ENCODE measurements at regions not wholly inside any gene's neighbourhood (a gene's known extent, or its start where the extent isn't known, plus 50 kb on each side); places are given as distances from the start of the nearest gene placed in this dataset.

- no peak for DNase-seq
Measured at GRCh38 chr16:48919791-48920190, 309.8 kb upstream of the N4BP1 start.

DNA sequence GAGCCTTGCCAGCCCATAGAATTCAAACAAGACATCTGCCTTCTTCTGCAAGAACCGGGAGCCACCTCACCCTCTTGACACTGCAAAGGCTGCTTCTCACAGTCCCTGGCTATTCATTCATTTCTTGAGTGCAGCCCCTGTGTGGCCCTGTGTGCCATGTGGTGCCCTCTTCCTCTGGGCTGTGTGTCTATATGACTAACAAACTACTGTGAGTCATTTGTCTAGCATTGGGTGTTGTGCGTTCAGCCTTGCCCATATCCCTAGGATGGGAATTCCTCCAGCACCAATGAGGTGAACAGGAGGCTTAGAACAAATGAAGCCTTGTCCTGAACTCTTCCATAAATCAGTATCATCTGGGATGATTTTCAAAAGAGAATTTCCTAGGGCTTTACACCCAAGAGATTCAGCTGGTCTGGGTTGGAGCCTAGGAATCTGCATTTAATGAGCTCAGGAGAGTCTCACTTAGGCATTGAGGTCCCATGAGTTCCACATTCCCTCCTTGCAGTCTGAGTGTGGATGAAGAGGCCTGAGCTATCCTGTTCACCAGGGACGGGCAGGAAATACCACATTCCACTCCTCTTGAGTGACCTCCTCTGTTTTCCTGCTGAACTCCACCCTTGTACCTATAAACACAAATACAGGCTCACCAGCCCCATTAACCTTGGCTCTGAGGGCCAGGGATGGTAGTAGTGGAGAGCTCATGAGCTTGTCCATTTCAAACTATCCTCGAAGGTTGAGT lies 308.7 kb upstream of the N4BP1 start:
- DNase-seq, result no peak

GRCh38 chr16:48916566-48916965 lies 306.6 kb upstream of the N4BP1 start:
- no peak for DNase-seq

- DNase-seq, result no peak
Measured at GRCh38 chr16:48914070-48914469, 304.1 kb upstream of the N4BP1 start.

DNA sequence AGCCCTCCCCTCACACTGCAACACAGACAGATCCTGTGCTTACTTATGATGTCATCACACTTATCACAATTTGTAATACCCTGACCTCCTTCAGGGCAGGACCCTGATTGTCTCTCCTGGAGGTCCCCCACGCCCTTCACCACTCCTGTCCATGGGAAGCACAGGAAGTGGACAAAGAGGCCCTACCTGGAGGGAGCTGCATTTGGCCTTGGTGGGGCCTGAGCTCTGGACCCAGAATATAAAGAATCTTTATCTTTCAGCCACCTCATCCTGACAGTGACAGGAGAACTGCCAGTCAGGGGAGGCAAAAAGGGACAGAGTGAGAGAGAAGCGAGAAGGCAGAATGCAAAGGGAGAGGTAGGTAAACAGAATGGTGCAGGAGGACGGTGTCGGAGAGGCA lies 303.4 kb upstream of the N4BP1 start:
- DNase-seq, result no peak

- DNase-seq, result no peak
Measured at GRCh38 chr16:48912360-48912759, 302.4 kb upstream of the N4BP1 start.

- DNase-seq, result no peak
Measured at GRCh38 chr16:48911700-48912099, 301.7 kb upstream of the N4BP1 start.

GRCh38 chr16:48910214-48910613 lies 300.2 kb upstream of the N4BP1 start:
- DNase-seq, result no peak

- DNase-seq, result no peak
Measured at GRCh38 chr16:48909231-48909630, 299.3 kb upstream of the N4BP1 start.

DNA sequence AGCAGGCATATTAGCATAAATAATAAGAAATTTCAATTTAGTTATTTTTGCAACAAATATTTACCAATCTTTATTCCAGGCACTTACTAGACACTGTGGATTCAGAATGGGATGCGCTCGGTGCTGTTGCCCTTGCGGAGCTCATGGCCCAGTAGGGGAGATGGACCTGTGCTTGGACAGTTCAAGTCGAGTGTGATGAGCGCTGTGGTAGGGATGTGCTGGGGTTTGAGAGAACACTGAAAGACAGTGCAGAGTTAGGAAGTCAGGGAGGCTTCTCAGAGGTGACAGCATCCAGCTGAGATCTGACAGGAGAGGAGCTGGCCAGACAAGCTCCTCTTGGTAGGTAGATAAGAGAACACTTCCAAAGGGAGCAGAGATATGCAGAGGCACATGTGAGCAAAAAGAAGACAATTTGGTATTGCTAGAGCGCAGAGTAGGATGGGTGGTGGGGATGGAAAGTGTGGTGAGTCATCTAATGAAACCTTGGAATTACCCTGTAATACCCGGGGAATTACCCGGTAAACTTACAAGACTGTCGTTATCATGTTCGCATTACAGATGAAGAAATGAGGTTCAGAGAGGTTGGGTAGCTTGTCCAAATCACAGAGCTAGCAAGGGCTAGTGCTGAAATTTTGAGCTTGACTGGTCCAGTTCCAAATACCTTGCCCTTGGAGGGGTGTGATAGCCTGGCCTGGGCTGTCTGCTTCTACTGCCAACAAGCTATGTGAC lies 298.1 kb upstream of the N4BP1 start:
- no peak for DNase-seq

DNA sequence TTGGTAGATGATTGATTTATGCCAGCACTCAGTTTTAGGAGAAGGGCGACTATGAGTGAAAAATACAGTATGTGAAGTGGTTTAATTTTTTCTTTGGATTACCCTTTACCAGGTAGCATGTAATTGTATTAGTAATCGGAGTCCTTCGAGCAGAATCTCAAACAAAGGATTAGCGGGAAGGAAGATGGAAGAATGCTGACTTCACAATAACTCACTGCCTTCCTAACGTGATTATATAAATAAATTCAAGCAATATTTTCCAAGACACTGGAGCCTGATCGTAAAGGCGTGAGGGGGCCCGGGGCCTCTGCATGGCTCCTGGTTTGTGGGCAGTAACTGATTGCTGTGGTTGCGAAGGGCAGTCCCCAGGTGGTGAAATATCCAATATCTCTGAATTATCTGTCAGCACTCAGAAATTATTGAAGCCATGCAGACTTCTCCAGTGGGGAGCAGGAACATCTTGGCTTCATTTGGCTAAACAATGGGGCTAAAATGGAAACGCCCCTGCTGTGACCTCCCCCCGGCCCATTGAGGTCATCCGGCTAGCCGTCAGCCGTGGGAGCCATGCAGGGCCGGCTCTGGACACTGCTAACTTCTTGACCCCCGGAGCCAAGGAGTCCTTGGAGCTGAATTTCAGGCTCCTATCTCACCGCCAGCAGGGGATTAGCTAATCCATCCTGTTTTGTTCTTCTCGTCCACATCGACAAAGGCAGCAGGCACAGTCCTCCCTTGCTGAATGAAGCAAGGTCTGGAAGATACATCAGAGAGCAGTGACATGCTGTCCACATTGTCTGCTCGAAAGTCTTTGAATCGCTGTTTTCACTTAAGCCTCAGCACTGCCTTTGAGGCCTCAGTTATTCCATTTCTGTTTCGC lies 295.9 kb upstream of the N4BP1 start:
- no peak for DNase-seq

DNA sequence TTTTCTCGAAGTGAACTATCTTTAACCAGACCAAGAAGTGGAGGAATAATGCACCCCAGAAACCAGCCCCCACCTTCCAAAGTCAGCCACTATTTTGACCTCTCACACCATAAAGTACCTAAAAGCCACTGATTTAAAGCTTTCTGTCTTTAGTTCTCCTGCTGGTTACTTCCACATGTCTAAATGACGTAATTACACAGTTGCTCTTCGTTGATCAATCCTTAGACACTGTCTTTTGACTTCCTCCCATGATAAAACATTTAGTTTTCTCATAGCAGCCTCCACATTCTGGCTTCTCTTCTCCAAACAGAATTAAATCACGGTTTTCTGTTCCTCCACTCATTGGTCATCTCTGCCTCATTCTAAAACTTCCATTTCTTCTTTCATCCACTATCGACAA lies 294.4 kb upstream of the N4BP1 start:
- no peak for DNase-seq

- DNase-seq, result no peak
Measured at GRCh38 chr16:48903039-48903438, 293.1 kb upstream of the N4BP1 start.

- no peak for DNase-seq
Measured at GRCh38 chr16:48901712-48902374, 291.9 kb upstream of the N4BP1 start.

DNA sequence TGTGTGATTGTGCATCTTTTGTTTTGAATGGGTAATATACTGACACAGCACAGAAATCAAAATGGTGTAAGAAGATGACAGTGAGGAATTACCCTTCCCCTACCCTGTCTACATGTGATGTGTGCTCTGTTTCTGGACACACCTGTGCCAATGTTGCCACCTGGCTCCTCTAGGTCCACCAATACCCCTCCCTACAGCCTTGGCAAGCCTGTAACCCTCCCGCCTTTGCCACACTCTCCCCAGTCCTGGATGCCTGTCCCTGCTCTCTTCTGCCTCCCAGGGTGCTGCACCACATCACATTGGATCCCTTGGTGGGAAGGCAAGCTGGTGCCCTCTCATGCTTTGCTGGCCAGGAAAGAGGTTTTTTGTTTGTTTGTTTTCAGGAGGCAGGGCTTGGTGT lies 289.5 kb upstream of the N4BP1 start:
- no peak for DNase-seq

DNA sequence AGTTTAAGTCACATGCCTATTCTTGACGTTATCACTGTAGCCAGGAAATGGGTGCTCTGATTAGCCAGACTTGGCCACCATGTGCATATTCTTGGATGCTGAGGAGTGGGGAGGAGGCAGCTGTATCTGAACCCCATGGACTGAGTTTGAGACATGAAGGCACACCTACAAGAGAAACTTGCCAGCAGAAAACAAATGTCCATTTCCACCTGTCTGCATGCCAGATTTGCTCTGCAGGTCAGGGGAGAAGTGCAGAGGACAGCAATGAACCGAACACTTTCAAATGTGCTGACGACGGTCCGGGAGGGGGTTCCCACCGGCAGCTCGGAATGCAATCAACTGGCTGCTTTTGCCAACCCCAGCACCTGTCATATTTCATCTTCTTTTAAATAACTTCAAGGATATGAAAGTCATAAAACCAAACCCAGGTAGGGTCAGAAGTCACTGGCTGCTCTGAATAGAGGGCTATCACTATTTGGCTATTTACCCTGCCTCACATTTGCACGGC lies 287.8 kb upstream of the N4BP1 start:
- no peak for DNase-seq

DNA sequence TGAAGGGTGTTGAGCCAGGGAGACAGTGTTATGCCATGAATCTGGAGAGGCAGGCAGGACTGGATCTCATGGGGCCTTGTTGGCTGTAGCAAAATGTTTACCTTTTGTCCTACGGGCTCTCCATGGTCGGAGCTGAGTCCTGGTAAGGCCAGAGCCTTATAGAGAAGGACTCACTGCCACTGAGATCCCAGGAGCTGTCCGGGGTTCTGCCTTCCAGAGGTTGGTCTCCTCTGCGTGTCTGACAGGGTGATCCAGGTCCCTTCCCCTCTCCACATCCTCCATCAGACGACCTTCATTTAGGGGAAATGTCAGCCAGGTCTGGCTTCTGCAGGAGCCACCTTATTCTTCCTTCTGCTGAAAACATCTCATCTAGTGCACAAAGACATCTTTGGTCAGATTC lies 285.2 kb upstream of the N4BP1 start:
- no peak for DNase-seq

DNA sequence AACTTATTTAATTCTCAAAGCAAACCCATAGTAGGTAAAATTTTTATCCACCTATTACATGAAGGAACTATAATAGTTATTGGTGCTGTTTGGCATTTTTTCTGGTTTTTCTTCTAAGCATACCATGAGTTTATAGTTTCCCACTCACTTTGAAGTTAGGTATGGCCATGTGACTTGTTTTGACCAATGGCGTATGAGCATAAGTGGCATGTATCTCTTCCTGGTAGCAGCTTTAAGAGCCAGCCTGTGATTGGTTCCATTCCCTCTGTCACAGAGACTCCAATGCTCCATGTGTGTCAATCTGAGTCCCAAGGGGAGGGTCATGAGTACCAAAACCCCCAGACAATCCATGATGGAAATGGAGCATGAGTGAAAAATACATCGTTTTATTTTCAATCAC lies 282.9 kb upstream of the N4BP1 start:
- no peak for DNase-seq

DNA sequence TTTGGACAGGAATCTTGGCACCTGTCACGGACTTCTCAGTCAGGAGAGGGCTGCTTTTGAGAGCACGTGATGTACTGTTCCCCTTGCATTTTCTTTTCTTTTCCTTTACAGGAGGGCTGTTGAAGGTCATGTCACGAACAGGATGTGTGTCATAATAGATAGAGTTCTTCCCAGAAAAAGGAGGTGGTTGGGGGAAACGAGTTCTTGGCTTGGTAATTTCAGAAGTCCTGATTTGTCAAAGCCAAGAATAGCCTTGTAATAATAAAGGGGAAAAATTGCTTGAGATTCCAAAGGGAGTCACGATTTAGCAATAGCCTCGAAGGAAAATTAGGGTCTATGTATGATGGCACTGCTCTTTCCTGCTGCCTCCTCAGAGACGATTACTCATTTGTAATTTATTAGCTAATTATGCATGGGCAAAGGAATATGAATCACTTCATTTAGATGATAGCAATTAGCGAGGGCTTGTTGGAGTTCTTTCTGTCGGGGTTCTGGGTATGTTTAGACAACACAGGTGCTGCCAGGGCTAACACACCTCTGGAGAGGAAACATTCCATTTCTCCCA lies 277.7 kb upstream of the N4BP1 start:
- DNase-seq, result no peak

DNA sequence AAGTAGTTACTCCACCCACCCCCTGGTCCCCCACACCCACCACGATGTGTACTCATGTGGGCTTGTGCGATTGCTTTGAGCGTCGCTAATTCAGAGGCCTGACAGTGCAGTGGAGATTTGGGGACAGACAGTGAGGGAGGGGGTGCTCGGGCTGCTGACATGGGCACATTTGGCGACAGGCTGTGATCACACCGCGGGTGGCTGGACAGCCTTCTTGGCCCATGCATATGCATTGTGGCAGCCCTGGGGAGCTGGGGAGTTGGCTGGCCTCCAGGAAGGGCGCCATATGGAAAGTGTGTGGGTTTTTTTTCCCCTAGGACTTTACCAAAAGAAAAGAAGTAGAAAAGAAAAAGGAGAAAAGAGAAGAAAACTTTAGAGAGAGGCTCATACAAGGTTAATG lies 275.5 kb upstream of the N4BP1 start:
- DNase-seq, result no peak

DNA sequence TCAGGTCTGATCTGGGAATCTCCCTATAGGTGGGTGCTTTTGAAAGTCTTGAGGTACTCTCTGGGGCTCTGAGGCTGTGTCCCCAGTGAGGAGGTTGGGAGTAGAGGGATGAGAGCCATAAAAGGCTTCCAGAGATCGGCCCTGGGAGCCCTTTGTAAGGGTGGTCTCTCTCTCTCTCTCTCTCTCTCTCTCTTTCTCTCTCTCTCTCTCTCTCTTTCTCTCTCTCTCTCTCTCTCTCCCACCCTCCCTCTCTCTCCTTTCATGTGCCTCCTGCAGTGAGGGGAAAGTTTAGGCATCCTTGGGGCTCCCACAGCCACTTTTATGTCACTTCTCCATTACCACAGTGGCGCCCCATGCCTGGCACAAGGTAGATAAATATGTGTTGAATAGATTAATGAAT lies 271.3 kb upstream of the N4BP1 start:
- DNase-seq, result no peak

Measured in GOT3 (cell line).